Mammary epithelial cell (primary cell): ENCODE measurements at regions not wholly inside any gene's neighbourhood (a gene's known extent, or its start where the extent isn't known, plus 50 kb on each side); places are given as distances from the start of the nearest gene placed in this dataset.

Source experiments
- CTCF ChIP-seq, 2 donors: IDR thresholded peaks in 1 of 2; conservative IDR thresholded peaks in 1 of 2; 2 replicates each; pipeline ENCODE4 v1.5.1; 2011 to 2012; ENCODE audit warnings: inconsistent platforms in 2 of 2, low read length in 2 of 2, mild to moderate bottlenecking in 2 of 2, control low read depth in 1 of 2, low read depth in 1 of 2; ENCODE audit not compliant: insufficient read depth in 1 of 2; ENCODE audit errors: extremely low read depth in 1 of 2
- EZH2 ChIP-seq: IDR thresholded peaks from 2 replicates; pipeline ENCODE4 v1.6.1; 2012; ENCODE audit warnings: low read length, inconsistent platforms, borderline replicate concordance

GRCh38 chr1:212230329-212230728, 54.9 kb upstream of the PPP2R5A start:
- TF ChIP-seq CTCF (conservative IDR thresholded peaks at IDR 0.05 in 1 of 2, IDR thresholded peaks at IDR 0.05 in 1 of 2; ENCODE audit: extremely low read depth in 1 of 2, insufficient read depth in 1 of 2, low read depth in 1 of 2, low read length in 2 of 2) (no peak), EZH2 (no peak)
